Epidermal melanocyte (primary cell): ENCODE measurements at regions not wholly inside any gene's neighbourhood (a gene's known extent, or its start where the extent isn't known, plus 50 kb on each side); places are given as distances from the start of the nearest gene placed in this dataset.
A peak's percentile ranks its signal among the peaks of the same experiment; 100 is the strongest.
"Not testable (repeated sequence)": the region's sequence is repeated elsewhere in the genome, so short reads cannot be mapped to it uniquely, and the experiment has no call there.

ENCODE experiments used
- DNase-seq: peaks from one replicate; pipeline ENCODE4 v3.0.0; 2011; ENCODE audit warnings: low spot score; ENCODE audit not compliant: insufficient read length

DNA sequence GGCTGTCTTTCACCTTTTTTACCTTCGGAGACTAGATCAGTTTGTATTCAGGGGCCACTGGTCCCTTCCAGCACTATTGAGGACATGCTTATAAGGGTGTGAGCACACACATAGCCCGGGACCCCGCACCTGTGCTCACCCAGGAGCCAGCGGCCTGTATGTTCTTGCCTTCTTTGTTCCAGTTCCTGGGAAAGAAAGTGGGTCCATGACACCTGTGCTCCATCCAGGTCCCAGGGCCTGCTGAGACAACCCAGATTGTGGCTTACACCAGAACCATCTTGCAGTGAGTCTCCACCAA, 207.8 kb downstream of the TOMM20 start:
- DNase-seq = no peak

DNA sequence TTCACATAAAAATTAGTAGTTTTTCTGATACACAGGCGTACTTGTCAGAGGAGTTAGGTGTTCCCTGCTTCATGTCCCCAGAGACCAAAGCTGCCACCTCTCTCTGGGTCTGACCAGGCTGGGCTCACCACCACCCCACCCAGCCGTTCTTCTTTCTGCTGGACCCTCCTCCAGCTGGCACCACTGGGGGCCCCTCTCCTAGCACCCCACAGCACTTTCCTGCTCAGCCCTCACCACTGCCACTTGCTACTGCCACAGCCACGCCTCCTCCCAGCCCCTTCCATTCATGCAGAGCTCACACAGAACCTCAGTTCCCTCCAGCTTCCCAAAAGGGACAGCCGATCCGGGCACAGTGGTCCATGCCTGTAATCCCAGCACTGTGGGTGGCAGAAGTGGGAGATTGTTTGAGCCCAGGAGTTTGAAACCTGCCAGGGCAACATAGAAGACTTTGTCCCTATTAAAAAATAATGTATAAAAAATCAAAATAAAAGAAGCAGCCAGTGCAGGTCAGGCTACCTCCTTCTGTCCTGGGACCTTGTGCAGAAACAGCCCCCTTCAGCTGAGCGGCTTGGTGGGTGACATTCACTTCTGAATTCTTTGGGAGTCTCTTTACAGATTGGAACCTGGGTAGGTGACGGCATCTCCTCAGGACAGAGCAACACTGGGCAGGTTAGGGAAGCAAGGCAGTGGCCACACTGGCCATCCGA, 208.3 kb downstream of the TOMM20 start:
- DNase-seq = no peak

DNA sequence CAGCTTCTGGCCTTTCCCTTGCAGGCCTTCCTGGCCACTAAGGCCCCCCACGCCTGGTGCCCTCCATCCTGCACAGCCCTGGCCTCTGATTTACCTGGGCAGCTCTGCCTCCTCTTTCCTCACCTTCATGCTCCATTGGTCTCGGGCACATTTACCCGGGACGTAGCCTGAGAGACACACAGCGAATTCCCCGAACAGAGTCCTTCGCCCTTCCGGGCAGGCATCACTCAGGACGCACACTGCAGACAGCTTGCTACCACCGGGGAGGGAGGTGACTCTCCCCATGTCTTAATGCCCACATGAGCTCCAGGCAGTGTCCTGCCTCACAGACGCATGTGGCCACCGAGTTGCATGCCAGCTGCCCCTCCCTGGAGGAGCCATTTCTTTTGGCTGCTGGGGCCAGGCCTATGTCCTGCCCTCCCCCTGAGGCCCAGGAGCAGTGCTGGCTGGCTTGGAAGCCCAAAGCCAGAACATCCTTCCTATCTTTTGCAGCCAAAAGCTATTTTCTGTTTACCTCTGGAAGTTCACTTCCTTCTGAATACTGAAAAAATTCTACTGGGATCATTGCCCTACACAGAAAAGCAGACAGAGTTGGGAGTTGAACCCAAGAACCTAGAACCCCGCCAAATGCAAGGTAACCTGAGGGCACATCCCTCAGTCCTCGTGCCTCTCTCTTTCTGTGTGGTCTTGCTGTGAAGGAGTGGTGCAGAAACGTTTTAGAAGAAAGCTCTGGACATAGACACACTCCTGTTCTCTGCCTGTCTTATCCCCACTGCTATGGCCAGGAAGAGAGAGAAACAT, 209.5 kb downstream of the TOMM20 start:
- no peak for DNase-seq

GRCh38 chr1:234918181-234918841, 210.3 kb downstream of the TOMM20 start:
- no peak for DNase-seq

DNA sequence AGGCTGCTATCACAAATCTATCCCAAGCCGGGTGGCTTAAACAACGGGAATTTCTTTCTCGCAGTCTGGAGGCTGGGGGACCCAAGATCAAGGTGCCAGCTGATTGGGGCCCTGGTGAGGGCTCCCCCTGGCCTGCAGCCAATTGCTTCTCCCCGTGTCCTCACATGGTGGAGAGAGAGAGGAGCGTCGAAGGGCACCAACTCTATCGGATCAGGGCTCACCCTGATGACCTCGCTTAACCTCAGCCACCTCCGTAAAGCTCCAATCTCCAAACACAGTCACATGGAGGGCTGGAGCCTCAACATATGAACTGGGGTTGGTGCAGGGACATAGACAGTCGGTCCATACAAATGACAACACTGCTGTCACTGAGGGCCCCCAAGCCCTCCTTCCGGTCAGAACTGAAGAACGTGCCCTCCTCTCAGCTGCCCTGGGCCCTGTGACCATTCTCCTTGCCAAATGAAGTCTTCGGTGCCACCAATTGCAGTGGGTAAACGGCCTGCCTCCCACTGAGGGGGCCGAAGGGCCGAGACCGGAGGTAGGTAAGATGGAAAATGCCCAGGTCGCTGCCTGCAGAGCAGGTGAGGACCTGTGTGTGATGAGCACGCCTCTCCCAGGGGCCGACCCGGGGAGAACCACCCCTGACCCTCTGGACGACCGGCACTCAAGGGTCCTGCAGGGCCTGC, 211.0 kb downstream of the TOMM20 start:
- no peak for DNase-seq

GRCh38 chr1:234916840-234917239, 211.8 kb downstream of the TOMM20 start:
- DNase-seq = no peak

- no peak for DNase-seq
Observed at GRCh38 chr1:234915924-234916675, 212.5 kb downstream of the TOMM20 start.

- no peak for DNase-seq
Observed at GRCh38 chr1:234914606-234915290, 213.9 kb downstream of the TOMM20 start.

GRCh38 chr1:234913771-234914170, 214.9 kb downstream of the TOMM20 start:
- no peak for DNase-seq

- DNase-seq = no peak
Observed at GRCh38 chr1:234913278-234913649, 215.4 kb downstream of the TOMM20 start.

DNA sequence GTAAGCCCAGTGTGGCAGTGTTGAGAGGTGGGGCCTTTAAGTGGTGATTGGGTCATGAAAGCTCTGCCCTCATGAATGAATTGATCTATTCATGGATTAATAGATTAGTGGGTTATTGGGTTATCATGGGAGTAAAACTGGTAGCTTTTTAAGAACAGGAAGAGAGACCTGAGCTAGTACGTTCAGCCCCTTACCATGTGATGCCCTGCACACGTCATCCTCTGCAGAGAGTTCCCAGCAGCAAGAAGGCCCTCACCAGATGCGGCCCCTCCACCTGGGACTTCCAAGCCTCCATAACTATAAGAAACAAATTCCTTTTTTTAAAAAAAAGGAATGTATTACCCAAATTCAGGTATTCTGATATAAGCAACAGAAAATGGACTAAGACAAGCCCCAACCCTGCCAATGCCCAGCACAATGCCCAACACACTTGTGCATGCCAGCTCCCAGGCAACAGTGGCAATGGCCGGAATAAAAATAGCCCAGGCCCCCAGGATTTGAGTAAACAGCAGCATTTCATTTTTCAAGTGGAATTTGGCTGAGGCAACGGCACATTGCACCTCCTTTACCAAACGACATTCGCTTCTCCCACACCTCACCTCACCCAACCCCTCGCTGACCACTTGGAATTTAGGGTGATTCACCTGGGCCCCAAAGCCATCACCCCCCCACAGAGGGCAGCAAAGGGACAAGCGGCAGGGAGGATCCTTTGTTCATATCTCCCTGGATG, 215.9 kb downstream of the TOMM20 start:
- no peak for DNase-seq

GRCh38 chr1:234911787-234912186, 216.8 kb downstream of the TOMM20 start:
- DNase-seq = no peak

DNA sequence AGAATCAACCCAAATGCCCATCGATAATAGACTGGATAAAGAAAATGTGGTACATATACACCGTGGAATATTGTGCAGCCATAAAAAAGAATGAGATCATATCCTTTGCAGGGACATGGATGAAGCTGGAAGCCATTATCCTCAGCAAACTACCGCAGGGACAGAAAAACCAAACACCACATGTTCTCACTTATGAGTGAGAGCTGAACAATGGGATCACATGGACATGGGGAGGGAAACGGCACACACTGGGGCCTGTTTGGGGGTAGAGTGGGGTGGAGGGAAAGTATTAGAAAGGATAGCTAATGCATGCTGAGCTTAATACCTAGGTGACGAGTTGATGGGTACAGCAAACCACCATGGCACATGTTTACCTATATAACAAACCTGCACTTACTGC, 217.5 kb downstream of the TOMM20 start:
- not testable (repeated sequence) for DNase-seq

DNA sequence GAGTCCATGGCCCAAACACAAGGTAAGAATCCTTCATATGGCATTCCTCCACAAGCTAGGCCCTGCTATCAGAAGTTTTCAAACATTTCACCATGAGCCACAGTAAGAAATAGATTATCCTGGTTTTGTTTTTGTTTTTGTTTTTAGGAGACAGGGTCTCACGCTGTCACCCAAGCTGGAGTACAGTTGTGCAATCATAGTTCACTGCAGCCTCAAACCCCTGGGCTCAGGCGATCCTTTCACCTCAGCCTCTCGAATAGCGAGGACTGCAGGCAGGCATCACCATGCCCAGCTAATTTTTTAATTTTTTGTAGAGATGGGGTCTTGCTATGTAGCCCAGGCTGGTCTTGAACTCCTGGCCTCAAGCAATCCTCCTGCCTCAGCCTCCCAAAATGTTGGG, 218.8 kb downstream of the TOMM20 start:
- DNase-seq = no peak

GRCh38 chr1:234909307-234909810, 219.3 kb downstream of the TOMM20 start:
- no peak for DNase-seq

GRCh38 chr1:234908571-234908970, 220.1 kb downstream of the TOMM20 start:
- no peak for DNase-seq

DNA sequence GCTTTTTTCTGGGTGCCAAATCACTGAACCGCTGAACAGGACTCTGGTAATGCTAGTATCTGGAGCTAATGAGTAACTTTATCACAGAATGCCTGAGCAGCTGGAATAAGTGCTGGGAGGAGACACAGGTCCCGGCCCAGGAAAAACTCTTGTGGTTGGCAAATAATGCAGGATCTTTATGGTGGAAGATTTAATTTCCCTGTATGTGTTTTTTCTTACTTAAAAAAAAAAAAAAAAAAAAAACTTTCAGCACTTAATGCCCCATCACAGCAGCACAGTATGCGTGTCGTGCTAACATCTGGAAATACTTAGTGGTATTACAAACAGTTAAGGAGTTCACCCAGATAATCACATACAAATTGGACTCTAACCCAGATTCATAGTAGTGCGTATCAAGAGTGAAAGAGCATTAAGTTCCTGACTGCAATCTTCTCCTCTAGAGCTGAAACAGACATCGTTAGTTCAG, 220.7 kb downstream of the TOMM20 start:
- DNase-seq = peak; percentile 36

DNA sequence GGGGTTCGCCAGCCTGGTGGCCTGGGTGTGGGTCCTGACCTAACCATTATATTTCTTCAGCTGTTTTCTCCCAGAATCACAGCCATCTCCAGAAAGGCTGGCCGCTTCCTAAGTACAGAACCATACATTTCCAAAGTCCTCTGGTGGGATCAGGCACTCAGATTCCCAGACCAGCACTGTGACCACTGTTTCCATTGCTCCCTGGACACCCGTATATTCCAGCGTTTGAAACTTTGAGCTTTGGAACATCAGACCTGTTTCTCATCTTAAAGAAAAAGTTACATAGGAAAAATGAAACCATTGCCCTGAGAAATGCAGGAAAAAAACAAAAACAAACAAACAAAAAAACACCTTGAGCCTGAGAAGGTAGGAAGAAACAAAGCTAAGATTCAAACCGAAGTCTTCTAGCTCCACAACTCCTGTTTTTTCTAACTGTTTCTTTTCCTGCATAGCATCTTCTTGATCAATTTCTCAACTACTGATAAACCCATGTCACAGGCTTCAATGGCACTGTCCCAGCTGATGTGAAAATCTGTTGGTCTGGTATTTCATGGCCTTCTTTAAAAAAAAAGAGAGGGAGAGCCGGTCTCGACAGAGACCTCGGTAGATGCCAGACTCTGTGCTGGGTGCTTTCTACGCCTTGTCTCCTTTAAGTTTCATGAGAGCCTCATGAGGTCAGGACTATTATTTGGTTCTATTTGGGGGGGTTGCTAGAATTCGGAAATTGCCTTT, 221.3 kb downstream of the TOMM20 start:
- DNase-seq = no peak

GRCh38 chr1:234906654-234907053, 222.0 kb downstream of the TOMM20 start:
- DNase-seq = no peak
